Osteoblast (primary cell): ENCODE measurements at regions not wholly inside any gene's neighbourhood (a gene's known extent, or its start where the extent isn't known, plus 50 kb on each side); places are given as distances from the start of the nearest gene placed in this dataset.

ENCODE experiments used
- DNase-seq: peaks from one replicate; pipeline ENCODE4 v3.0.0; 2011; ENCODE audit warnings: low spot score, mixed read lengths; ENCODE audit not compliant: insufficient read length; ENCODE audit errors: missing footprints
- H2AFZ ChIP-seq: 2 replicates; pipeline ENCODE4 v1.6.0; 2011; ENCODE audit warnings: mild to moderate bottlenecking, low read length
- H3K27ac ChIP-seq: 2 replicates; pipeline ENCODE4 v1.5.1; 2011; ENCODE audit warnings: mild to moderate bottlenecking, low read depth, low read length, moderate library complexity
- H3K27me3 ChIP-seq: 2 replicates; pipeline ENCODE4 v1.6.0; 2012; ENCODE audit warnings: mild to moderate bottlenecking, control low read depth, inconsistent platforms, low read length, moderate library complexity; ENCODE audit not compliant: insufficient read depth
- H3K36me3 ChIP-seq: 2 replicates; pipeline ENCODE4 v1.5.1; 2011; ENCODE audit warnings: mild to moderate bottlenecking, low read length, control low read depth, moderate library complexity; ENCODE audit not compliant: insufficient read depth
- H3K4me1 ChIP-seq: 2 replicates; pipeline ENCODE4 v1.5.1; 2011; ENCODE audit warnings: mild to moderate bottlenecking, low read length, control low read depth, moderate library complexity; ENCODE audit not compliant: insufficient read depth
- H3K4me2 ChIP-seq: 2 replicates; pipeline ENCODE4 v1.6.0; 2011; ENCODE audit warnings: mild to moderate bottlenecking, low read length; ENCODE audit not compliant: insufficient read depth
- H3K4me3 ChIP-seq: fragments of 200-600 bp; sonication (generic); 3 replicates; pipeline ENCODE4 v1.5.1; 2012; ENCODE audit warnings: mild to moderate bottlenecking, low read length, inconsistent platforms; ENCODE audit not compliant: insufficient read depth
- H3K79me2 ChIP-seq: 2 replicates; pipeline ENCODE4 v1.6.0; 2012; ENCODE audit warnings: mild to moderate bottlenecking, low read length, control low read depth, inconsistent platforms; ENCODE audit not compliant: insufficient read depth
- H3K9me3 ChIP-seq: 2 replicates; pipeline ENCODE4 v1.5.1; 2011; ENCODE audit warnings: low read depth, low read length, control low read depth
- H4K20me1 ChIP-seq: 2 replicates; pipeline ENCODE4 v1.6.0; 2012; ENCODE audit warnings: mild to moderate bottlenecking, low read length, control low read depth; ENCODE audit not compliant: insufficient read depth
- CTCF ChIP-seq: IDR thresholded peaks from 2 replicates; pipeline ENCODE4 v1.5.1; 2011; ENCODE audit warnings: mild to moderate bottlenecking, low read depth, low read length, moderate library complexity; ENCODE audit errors: extremely low read depth

DNA sequence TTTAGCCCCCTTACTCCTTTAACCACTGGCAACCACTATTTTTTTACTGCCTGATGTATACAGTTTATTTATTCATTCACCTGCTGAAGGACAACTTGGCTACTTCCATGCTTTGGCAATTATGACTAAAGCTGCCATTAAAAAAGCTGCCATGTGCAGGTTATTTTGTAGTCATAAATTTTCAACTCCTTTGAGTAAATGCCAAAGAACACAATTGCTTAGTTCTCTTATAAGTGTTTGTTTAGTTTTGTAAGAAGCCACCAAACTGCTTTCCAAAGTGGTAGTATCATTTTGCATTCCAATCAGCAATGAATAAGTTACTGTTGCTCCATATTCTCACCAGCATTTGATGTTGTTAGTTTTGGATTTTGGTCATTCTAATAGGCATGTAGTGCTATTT, 1831.8 kb downstream of the PCDH7 start:
- DNase-seq, result no peak
- Histone ChIP-seq H3K4me2 (no peak overlapping the region), H2AFZ (no peak overlapping the region), H3K4me1 (no peaks in the 10 kb centered on the region), H3K79me2 (no peaks in the 10 kb centered on the region), H4K20me1 (no peaks in the 10 kb centered on the region), H3K9me3 (peaks cover 4% of the 10 kb centered on the region), H3K4me3 (no peak overlapping the region), H3K27me3 (no peaks in the 10 kb centered on the region), H3K36me3 (no peaks in the 10 kb centered on the region), H3K27ac (no peak overlapping the region)
- TF ChIP-seq CTCF, result no peak

GRCh38 chr4:32560306-32560705, 1840.1 kb downstream of the PCDH7 start:
- Histone ChIP-seq H3K9me3 (no peaks in the 10 kb centered on the region), H2AFZ (no peak overlapping the region), H4K20me1 (no peaks in the 10 kb centered on the region), H3K4me3 (no peak overlapping the region), H3K4me2 (no peak overlapping the region), H3K27me3 (no peaks in the 10 kb centered on the region), H3K36me3 (no peaks in the 10 kb centered on the region), H3K4me1 (no peaks in the 10 kb centered on the region), H3K27ac (no peak overlapping the region), H3K79me2 (no peaks in the 10 kb centered on the region)
- DNase-seq, result no peak
- TF ChIP-seq CTCF, result no peak

GRCh38 chr4:32562010-32562409, 1841.8 kb downstream of the PCDH7 start:
- no peak for DNase-seq
- Histone ChIP-seq H2AFZ (no peak overlapping the region), H3K36me3 (no peaks in the 10 kb centered on the region), H3K4me3 (no peak overlapping the region), H3K79me2 (no peaks in the 10 kb centered on the region), H3K4me1 (no peaks in the 10 kb centered on the region), H3K4me2 (no peak overlapping the region), H3K9me3 (no peaks in the 10 kb centered on the region), H3K27ac (no peak overlapping the region), H4K20me1 (no peaks in the 10 kb centered on the region), H3K27me3 (no peaks in the 10 kb centered on the region)
- TF ChIP-seq CTCF, result no peak

DNA sequence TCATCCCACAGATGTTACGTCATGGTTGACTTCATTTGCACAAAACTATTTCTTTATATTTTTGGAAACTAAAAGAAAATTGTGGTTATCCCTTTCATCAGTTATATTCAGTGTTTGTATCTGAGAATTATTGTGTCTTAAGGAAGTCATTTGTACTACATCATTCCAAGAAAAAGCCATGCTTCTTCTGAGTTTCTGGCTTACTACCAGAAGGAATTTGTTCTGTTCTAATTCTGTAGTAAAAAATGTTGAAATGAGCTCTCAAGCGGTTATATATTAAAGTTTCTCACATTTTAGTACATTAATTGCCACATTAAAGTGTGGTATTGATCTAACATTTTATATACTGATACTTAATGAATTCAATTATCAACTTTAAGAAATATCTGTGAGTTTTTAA, 1844.5 kb downstream of the PCDH7 start:
- no peaks in the 10 kb centered on the region for H3K36me3 ChIP-seq
- DNase-seq, result no peak
- H3K79me2 ChIP-seq, result no peaks in the 10 kb centered on the region
- H2AFZ ChIP-seq, result no peak overlapping the region
- H3K27ac ChIP-seq, result no peak overlapping the region
- H3K27me3 ChIP-seq, result no peaks in the 10 kb centered on the region
- no peak for TF ChIP-seq CTCF
- no peaks in the 10 kb centered on the region for H4K20me1 ChIP-seq
- H3K4me1 ChIP-seq, result no peaks in the 10 kb centered on the region
- no peak overlapping the region for H3K4me3 ChIP-seq
- H3K4me2 ChIP-seq, result no peak overlapping the region
- H3K9me3 ChIP-seq, result peaks cover 2% of the 10 kb centered on the region
